ENCODE measurements at regions not wholly inside any gene's neighbourhood (a gene's known extent, or its start where the extent isn't known, plus 50 kb on each side); places are given as distances from the start of the nearest gene placed in this dataset.
"Not testable (repeated sequence)": the region's sequence is repeated elsewhere in the genome, so short reads cannot be mapped to it uniquely, and the experiment has no call there.

GRCh38 chr7:63205136-63205535 lies 793.5 kb upstream of the ZNF722 start:
- Histone ChIP-seq H3K4me1 (replicated peaks in 1 of 2) (no peaks in the 10 kb centered on the region), H3K4me3 (no peak overlapping the region), H3K27ac (no peak overlapping the region)
- ATAC-seq (replicated peaks in 6 of 8): peak in 2 of 8 experiments; percentile 21 to 25
- 77% methylated on average over 2 of the region's 2 CpGs; no CpG with 5 or more reads in 9 of the 10 experiments for WGBS, 10 experiments
- in situ Hi-C loops (cut with MboI; ENCODE audit: low pct_unique_long_range_greater_than_20kb in 2 of 9, low sequenced_read_pairs in 9 of 9, unreplicated experiment in 9 of 9): no loop called here

GRCh38 chr7:63233101-63233500 lies 765.5 kb upstream of the ZNF722 start:
- H3K4me3 ChIP-seq; ATAC-seq (replicated peaks in 6 of 8); H3K27ac ChIP-seq; in situ Hi-C loops (cut with MboI; ENCODE audit: low pct_unique_long_range_greater_than_20kb in 2 of 9, low sequenced_read_pairs in 9 of 9, unreplicated experiment in 9 of 9); H3K4me1 ChIP-seq (replicated peaks in 1 of 2): not testable (repeated sequence)
- no CpG with 5 or more reads among the region's 19 CpGs for WGBS, 10 experiments

DNA sequence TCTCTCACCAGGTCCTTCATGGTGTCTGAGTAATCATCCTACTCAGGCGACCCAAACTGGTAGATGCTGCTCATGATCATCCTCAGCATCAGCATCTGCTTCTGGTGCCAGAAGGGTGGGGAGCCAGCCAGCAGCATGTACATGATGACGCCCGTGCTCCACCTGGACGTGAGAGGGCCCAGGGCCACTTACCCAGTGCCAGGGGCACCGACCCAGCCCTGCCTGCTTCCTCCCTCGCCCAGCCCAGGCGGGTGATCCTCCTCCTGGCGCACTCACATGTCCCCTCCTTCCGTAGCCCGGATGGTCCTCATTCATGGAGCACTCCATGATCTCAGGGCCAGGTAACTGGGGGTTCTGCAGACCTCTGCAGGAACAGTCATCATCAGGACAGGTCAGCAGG lies 764.8 kb upstream of the ZNF722 start:
- in situ Hi-C loops (cut with MboI; ENCODE audit: low pct_unique_long_range_greater_than_20kb in 2 of 9, low sequenced_read_pairs in 9 of 9, unreplicated experiment in 9 of 9): no loop called here
- Histone ChIP-seq H3K27ac (no peak overlapping the region), H3K4me3 (no peak overlapping the region), H3K4me1 (replicated peaks in 1 of 2) (no peaks in the 10 kb centered on the region)
- no peak for ATAC-seq (replicated peaks in 6 of 8)
- 40 to 50% methylated on average over 1 to 2 of the region's 10 CpGs; no CpG with 5 or more reads in 8 of the 10 experiments for WGBS, 10 experiments

Measured in motor neuron (in vitro differentiated cells).